Kidney tubule cell (primary cell): ENCODE measurements at regions not wholly inside any gene's neighbourhood (a gene's known extent, or its start where the extent isn't known, plus 50 kb on each side); places are given as distances from the start of the nearest gene placed in this dataset.
"Not testable (repeated sequence)": the region's sequence is repeated elsewhere in the genome, so short reads cannot be mapped to it uniquely, and the experiment has no call there.

Experiments used
- DNase-seq: peaks from one replicate; pipeline ENCODE4 v3.0.0-alpha.2; 2018; ENCODE audit warnings: low spot score

DNA sequence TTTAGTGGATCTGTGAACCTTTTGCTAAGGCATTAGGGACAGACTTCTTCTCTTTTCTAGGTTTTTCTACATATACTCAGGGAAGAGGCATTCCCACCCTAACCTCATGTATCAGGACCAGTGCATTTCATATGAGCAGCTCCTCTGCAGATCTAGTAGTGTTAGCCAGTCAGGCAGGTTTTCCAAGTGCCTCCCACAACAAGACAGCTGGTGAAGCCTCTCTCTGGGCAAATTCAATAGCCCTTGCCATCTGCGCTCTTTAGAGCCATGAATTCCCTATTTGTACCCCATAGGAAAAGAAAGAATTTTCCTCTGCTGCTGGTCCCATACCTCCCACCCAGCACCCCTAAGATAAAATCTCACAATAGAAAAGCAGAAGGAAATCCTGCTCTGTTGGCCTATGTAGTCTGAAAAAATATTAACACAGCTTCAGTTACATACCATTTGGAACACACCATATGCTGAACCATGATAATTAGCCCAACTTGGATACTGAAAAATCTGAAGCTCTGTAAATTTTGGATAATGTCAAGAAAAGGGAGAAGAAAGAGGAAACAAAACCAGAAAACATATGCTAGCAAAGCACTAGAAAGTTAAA lies 1354.6 kb upstream of the NRXN1 start:
- no peak for DNase-seq

DNA sequence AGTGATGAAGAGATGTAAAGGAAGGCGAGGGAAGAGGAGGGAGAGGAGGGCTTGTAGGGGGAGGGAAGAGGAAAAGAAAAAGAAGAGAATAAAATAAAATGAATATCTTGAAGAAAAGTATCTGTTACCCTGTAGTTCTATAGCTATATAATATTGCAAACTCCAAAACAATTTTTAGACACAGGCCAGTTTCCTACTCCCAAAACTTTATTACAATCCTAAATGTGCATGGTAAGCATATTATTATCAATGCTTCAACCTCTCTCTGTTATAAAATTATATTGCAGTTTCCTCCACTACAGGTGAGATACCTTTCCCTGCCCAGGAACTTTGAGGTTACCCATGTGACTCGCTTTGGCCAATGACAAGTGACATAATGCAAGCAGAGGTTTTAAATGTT lies 1351.6 kb upstream of the NRXN1 start:
- DNase-seq, result no peak

- no peak for DNase-seq
These were observed 1337.2 kb upstream of the NRXN1 start for GRCh38 chr2:52369178-52369577.

GRCh38 chr2:52368141-52368540 lies 1336.2 kb upstream of the NRXN1 start:
- no peak for DNase-seq

DNA sequence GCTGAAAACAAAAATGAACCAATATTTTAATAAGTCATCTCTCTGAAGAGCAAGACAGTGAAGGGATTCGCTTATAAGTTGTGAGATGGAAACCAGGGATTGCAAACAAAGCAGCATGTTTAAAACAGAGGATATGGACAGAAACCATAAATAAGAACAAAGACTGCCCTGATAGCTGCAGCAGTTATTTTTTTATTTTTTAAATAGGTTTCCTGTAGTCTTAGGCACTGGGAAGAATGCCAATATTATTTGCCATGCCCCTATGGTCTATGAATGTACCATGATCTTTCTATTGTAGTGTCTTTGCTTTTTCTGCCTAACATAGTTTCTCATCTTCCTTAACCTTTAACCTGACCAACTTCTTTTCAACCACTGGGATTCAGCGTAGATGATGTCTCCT lies 1334.0 kb upstream of the NRXN1 start:
- DNase-seq, result no peak

DNA sequence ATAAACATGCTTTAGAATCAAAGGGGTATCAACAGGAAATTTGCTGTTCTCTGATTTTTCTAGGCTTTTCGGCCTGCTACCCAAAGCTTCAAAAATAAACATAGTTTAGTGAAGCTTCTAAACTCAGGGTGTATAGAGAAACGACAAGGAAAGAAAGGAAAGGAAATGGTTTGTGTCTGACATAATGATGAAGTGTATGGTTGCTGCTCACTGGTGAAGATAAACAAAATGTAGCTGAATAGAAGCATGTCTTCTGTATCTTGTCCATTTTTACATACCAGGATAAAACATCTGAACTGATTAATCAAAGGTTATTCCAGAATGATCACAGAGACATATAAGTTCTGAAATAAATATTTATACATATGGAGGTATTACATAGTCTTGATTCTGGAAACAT lies 1324.6 kb upstream of the NRXN1 start:
- no peak for DNase-seq

- DNase-seq, result no peak
These were observed 1315.4 kb upstream of the NRXN1 start for GRCh38 chr2:52347292-52347691.

DNA sequence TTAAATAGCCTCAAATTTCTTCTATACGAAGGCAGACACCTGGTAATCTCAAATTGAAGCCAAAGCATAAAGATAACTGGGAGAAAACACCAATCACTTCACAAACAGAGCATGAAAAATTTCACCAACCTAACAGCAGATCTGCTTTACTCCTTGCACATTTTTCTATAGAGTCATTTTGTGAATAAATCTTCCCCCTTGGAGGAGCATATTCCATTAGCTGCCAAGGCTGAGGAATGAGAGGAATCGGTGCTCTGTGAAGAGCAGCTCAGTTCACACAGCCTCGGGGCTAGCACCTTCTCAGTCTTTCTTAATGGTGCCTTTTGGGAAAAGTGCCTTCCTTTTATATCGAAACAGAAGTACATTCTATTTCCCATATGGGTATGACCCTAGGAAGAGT lies 1313.7 kb upstream of the NRXN1 start:
- no peak for DNase-seq

DNA sequence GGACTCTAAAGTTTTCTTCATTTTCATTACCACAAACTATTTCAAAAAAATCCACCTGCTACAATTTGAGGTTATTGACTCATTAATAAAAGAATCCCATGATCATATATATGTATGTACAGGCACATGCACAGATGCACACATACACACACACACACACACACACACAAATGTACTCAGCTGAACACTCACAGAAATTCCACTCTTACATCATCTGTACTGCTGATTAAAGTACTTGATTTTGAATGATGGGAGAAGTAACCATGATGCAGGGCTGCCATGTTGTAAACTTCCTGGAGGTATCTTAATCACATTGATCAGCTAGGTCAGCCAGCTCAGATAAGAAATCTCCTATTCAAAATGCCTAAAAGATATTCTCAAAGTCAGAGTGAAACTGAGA lies 1313.2 kb upstream of the NRXN1 start:
- no peak for DNase-seq

DNA sequence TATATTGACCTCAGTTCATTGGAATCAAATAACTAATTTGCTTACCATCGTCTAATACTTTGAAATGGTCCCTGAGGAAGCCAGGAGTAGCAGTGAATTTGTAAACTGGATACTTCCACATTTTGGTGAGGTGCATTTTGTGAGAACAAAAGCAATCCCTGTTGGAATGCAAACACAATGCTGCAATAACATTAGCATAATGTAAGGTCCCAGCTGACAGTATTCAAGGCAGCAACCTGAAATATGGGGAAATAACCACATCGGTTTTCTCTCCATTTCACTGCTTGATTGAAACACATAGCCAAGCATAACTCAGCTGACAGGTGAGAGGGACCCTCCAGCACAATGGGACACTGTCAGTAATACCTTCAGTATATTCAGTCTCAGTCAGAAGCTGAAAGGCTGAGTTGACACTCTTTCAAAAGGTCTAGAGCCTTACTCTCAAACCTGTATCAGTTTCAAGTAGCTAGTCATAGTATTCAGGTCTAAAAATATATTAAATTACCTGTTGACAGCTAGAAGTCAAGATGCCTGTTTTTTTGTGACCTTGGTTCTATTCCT lies 1311.9 kb upstream of the NRXN1 start:
- no peak for DNase-seq

DNA sequence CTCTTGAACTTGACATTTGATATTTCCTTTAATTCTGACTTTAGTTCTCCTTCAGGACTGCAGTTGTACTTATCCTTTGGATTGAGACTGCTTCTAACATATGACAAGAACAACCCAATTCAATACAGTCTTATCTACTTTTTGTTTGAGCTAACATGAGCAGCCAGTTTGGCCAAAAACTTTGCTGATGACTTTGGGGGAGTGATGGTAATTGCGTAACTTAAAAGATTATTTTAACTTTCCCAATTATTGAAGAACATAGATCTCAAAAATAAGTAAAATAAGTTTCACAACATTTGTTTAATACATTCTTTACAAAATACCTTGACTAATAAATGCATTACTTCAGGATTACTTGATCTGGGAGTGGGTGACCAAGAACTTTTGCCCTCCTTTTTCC lies 1311.1 kb upstream of the NRXN1 start:
- DNase-seq, result no peak

DNA sequence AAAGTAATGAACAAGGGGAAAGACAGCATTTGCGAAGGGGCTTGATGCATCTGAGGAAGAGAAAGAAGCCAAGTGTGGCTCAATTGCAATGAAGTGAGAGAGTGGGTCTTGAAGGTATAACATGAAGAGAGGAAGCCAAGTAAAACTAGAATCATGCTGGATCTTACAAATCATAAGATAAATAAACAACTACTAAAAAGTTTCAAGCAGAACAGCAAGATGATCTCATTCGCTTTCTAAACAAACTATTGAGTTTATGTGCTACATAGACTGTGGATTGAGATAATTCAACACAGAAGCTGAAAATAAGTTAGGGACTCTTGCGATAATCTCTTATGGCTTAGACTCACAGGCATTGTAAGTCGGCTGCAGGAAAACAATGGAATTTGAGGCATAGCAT lies 1310.5 kb upstream of the NRXN1 start:
- no peak for DNase-seq

DNA sequence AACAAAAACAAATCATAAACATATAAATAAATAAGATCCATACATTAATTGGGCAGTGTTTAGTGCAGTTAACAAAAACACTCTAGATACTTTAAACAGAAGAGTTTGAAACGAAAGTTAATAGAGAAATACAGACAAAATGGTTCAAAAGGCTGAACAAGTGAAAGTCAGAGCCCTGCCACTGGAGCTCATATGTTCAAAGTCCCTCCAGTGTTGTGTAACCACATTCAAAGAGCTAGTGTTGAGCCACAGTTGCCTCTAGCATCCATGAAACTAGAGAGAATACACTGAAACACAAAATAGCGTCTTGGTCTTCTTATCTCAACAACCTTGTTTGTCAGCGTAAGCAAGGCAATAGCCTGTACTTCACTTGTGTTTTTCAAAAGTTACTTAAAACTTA lies 1309.8 kb upstream of the NRXN1 start:
- no peak for DNase-seq

GRCh38 chr2:52340171-52340570 lies 1308.2 kb upstream of the NRXN1 start:
- no peak for DNase-seq

GRCh38 chr2:52337786-52338185 lies 1305.9 kb upstream of the NRXN1 start:
- DNase-seq, result not testable (repeated sequence)

DNA sequence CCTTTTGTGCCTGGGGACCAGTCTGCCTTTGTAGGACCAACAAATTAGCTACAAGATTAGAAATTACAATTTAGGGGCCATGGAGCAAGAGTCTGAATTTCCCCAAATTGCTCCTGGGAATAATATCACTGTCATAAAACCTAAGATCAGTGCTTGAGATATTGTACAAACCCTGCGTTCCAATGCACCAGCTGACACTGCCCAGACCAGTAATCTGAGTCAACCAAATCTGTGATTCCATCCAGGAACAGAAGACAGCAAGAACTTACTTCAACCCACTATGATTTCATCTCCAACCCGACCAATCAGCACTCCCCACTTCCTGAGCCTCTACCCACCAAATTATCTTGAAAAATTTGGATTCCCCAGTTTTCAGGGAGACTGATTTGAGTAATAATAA lies 1305.0 kb upstream of the NRXN1 start:
- DNase-seq, result no peak

DNA sequence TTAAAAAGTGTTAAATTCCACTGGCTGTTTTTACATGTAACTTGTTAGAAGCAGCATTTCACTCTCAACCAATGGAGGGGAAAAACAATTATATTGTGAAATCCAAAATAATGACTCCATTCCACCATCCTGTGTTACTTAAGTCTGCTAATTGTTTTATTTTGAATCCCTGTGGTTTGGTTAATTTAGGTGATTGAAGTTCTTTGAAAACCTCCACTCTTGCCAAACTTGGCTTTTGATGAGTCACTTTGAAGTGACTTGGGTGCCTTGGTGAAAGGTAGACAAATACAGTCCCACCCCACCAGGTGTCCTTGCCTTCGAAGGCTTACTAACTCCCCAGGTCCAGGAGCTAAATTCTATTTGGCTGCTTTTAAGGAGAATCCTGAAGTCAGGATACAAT lies 1303.8 kb upstream of the NRXN1 start:
- DNase-seq, result no peak

- DNase-seq, result no peak
These were observed 1302.3 kb upstream of the NRXN1 start for GRCh38 chr2:52334185-52334584.

GRCh38 chr2:52327641-52328040 lies 1295.7 kb upstream of the NRXN1 start:
- DNase-seq, result no peak

- DNase-seq, result no peak
These were observed 1282.3 kb upstream of the NRXN1 start for GRCh38 chr2:52314231-52314630.

GRCh38 chr2:52312486-52312885 lies 1280.6 kb upstream of the NRXN1 start:
- no peak for DNase-seq

- DNase-seq, result no peak
These were observed 1279.9 kb upstream of the NRXN1 start for GRCh38 chr2:52311862-52312261.

GRCh38 chr2:52308156-52308555 lies 1276.2 kb upstream of the NRXN1 start:
- no peak for DNase-seq

GRCh38 chr2:52294628-52295027 lies 1262.7 kb upstream of the NRXN1 start:
- no peak for DNase-seq

- no peak for DNase-seq
These were observed 1260.9 kb upstream of the NRXN1 start for GRCh38 chr2:52292801-52293200.
